Fibroblast of skin of scalp (primary cell): ENCODE measurements at regions not wholly inside any gene's neighbourhood (a gene's known extent, or its start where the extent isn't known, plus 50 kb on each side); places are given as distances from the start of the nearest gene placed in this dataset.

Experiments used
- DNase-seq: peaks from one replicate; pipeline ENCODE4 v3.0.0-alpha.2; 2013

- DNase-seq = no peak
Observed at GRCh38 chr4:10334506-10335028, 122.7 kb downstream of the ZNF518B start.

GRCh38 chr4:10333942-10334341 lies 123.3 kb downstream of the ZNF518B start:
- DNase-seq = no peak

- DNase-seq = no peak
Observed at GRCh38 chr4:10326075-10326474, 131.2 kb downstream of the ZNF518B start.

- DNase-seq = no peak
Observed at GRCh38 chr4:10321931-10322330, 135.3 kb downstream of the ZNF518B start.

GRCh38 chr4:10320130-10320529 lies 137.1 kb downstream of the ZNF518B start:
- DNase-seq = no peak

- no peak for DNase-seq
Observed at GRCh38 chr4:10317345-10317744, 139.9 kb downstream of the ZNF518B start.

- DNase-seq = no peak
Observed at GRCh38 chr4:10316851-10317250, 140.4 kb downstream of the ZNF518B start.

- DNase-seq = no peak
Observed at GRCh38 chr4:10315638-10316037, 141.6 kb downstream of the ZNF518B start.

- DNase-seq = no peak
Observed at GRCh38 chr4:10312568-10312967, 144.7 kb downstream of the ZNF518B start.

GRCh38 chr4:10311939-10312338 lies 145.3 kb downstream of the ZNF518B start:
- DNase-seq = no peak

GRCh38 chr4:10305816-10306215 lies 151.4 kb downstream of the ZNF518B start:
- DNase-seq = no peak

GRCh38 chr4:10303291-10303690 lies 153.9 kb downstream of the ZNF518B start:
- no peak for DNase-seq

- DNase-seq = no peak
Observed at GRCh38 chr4:10302096-10302495, 155.1 kb downstream of the ZNF518B start.

- DNase-seq = no peak
Observed at GRCh38 chr4:10299601-10300000, 157.6 kb downstream of the ZNF518B start.

GRCh38 chr4:10298681-10299080 lies 158.5 kb downstream of the ZNF518B start:
- no peak for DNase-seq

GRCh38 chr4:10296730-10297129 lies 160.5 kb downstream of the ZNF518B start:
- DNase-seq = no peak

GRCh38 chr4:10295301-10295700 lies 161.9 kb downstream of the ZNF518B start:
- no peak for DNase-seq

- DNase-seq = no peak
Observed at GRCh38 chr4:10289538-10289906, 167.7 kb downstream of the ZNF518B start.

- no peak for DNase-seq
Observed at GRCh38 chr4:10288830-10289537, 168.2 kb downstream of the ZNF518B start.

- DNase-seq = no peak
Observed at GRCh38 chr4:10285028-10285427, 168.4 kb upstream of the WDR1 start.

- no peak for DNase-seq
Observed at GRCh38 chr4:10283761-10284160, 167.2 kb upstream of the WDR1 start.

- DNase-seq = no peak
Observed at GRCh38 chr4:10281996-10282395, 165.4 kb upstream of the WDR1 start.

GRCh38 chr4:10279261-10279660 lies 162.7 kb upstream of the WDR1 start:
- DNase-seq = no peak

GRCh38 chr4:10278071-10278470 lies 161.5 kb upstream of the WDR1 start:
- DNase-seq = no peak

GRCh38 chr4:10276152-10276551 lies 159.6 kb upstream of the WDR1 start:
- DNase-seq = no peak
